Right atrium auricular region (tissue), 2 donors: ENCODE measurements at regions not wholly inside any gene's neighbourhood (a gene's known extent, or its start where the extent isn't known, plus 50 kb on each side); places are given as distances from the start of the nearest gene placed in this dataset.

ENCODE experiments used
- DNase-seq: peaks from one replicate; pipeline ENCODE4 v3.0.0-alpha.2; 2019; ENCODE audit warnings: low spot score
- H3K27ac ChIP-seq, 2 donors: fragments of 200-600 bp; sonication (generic); 1 replicate in 1 of 2; 2 replicates in 1 of 2; pipeline ENCODE4 v1.5.1; 2016 to 2019
- H3K27me3 ChIP-seq, 2 donors: fragments of 200-600 bp; sonication (generic); one replicate each; pipeline versions ENCODE4 v1.5.1 to v1.6.0; 2017 to 2019
- H3K36me3 ChIP-seq: fragments of 200-600 bp; sonication (generic); one replicate; pipeline ENCODE4 v1.5.1; 2016
- H3K4me1 ChIP-seq, 2 donors: fragments of 200-600 bp; sonication (generic); one replicate each; pipeline versions ENCODE4 v1.5.1 to v1.6.0; 2017 to 2019
- H3K4me3 ChIP-seq, 2 donors: fragments of 200-600 bp; sonication (generic); 1 replicate in 1 of 2; 2 replicates in 1 of 2; pipeline ENCODE4 v1.5.1; 2017 to 2019; ENCODE audit warnings: mild to moderate bottlenecking in 1 of 2, moderate library complexity in 1 of 2
- H3K9me3 ChIP-seq, 2 donors: fragments of 200-600 bp; sonication (generic); one replicate each; pipeline ENCODE4 v1.5.1; 2019
- CTCF ChIP-seq, 2 donors: fragments of 200-600 bp; sonication (generic); IDR thresholded peaks; one replicate each; pipeline ENCODE4 v1.5.1; 2019; ENCODE audit warnings: antibody characterized with exemption in 2 of 2

- no peak for DNase-seq
- Histone ChIP-seq H3K4me3 (no peak overlapping the region), H3K9me3 (no peaks in the 10 kb centered on the region), H3K36me3 (no peaks in the 10 kb centered on the region), H3K4me1 (no peaks in the 10 kb centered on the region), H3K27me3 (no peaks in the 10 kb centered on the region), H3K27ac (no peak overlapping the region)
- TF ChIP-seq CTCF (IDR thresholded peaks at IDR 0.05) = no peak
Observed at GRCh38 chr15:25557926-25558325, 119.1 kb upstream of the UBE3A start.

- Histone ChIP-seq H3K4me3 (no peak overlapping the region), H3K27ac (no peak overlapping the region), H3K4me1 (no peaks in the 10 kb centered on the region), H3K9me3 (no peaks in the 10 kb centered on the region), H3K27me3 (no peaks in the 10 kb centered on the region), H3K36me3 (no peaks in the 10 kb centered on the region)
- no peak for TF ChIP-seq CTCF (IDR thresholded peaks at IDR 0.05)
- no peak for DNase-seq
Observed at GRCh38 chr15:25556136-25556535, 117.3 kb upstream of the UBE3A start.

- DNase-seq = no peak
- no peak for TF ChIP-seq CTCF (IDR thresholded peaks at IDR 0.05)
- Histone ChIP-seq H3K27me3 (no peaks in the 10 kb centered on the region), H3K27ac (no peak overlapping the region), H3K4me3 (no peak overlapping the region), H3K9me3 (no peaks in the 10 kb centered on the region), H3K4me1 (no peaks in the 10 kb centered on the region), H3K36me3 (no peaks in the 10 kb centered on the region)
Observed at GRCh38 chr15:25554640-25555039, 115.8 kb upstream of the UBE3A start.

GRCh38 chr15:25548600-25548999, 109.8 kb upstream of the UBE3A start:
- no peak for DNase-seq
- Histone ChIP-seq H3K27ac (no peak overlapping the region), H3K9me3 (no peaks in the 10 kb centered on the region), H3K4me1 (peaks cover 0 to 3% of the 10 kb centered on the region in 2 donors), H3K36me3 (no peaks in the 10 kb centered on the region), H3K27me3 (no peaks in the 10 kb centered on the region), H3K4me3 (no peak overlapping the region)
- no peak for TF ChIP-seq CTCF (IDR thresholded peaks at IDR 0.05)

GRCh38 chr15:25545889-25546288, 107.1 kb upstream of the UBE3A start:
- H3K9me3 ChIP-seq = no peaks in the 10 kb centered on the region
- no peak overlapping the region for H3K27ac ChIP-seq
- H3K36me3 ChIP-seq = no peaks in the 10 kb centered on the region
- TF ChIP-seq CTCF (IDR thresholded peaks at IDR 0.05) = no peak
- no peaks in the 10 kb centered on the region for H3K27me3 ChIP-seq
- DNase-seq = no peak
- no peak overlapping the region for H3K4me3 ChIP-seq
- peaks cover 0 to 15% of the 10 kb centered on the region in 2 donors for H3K4me1 ChIP-seq

- no peak overlapping the region for H3K4me3 ChIP-seq
Observed at GRCh38 chr15:25545017-25545416, 106.2 kb upstream of the UBE3A start.

More at GRCh38 chr15:25545017-25545416, 106.2 kb upstream of the UBE3A start:
- Histone ChIP-seq H3K36me3 (no peaks in the 10 kb centered on the region), H3K27ac (no peak overlapping the region), H3K4me1 (peaks cover 0 to 15% of the 10 kb centered on the region in 2 donors), H3K9me3 (no peaks in the 10 kb centered on the region), H3K27me3 (no peaks in the 10 kb centered on the region)
- no peak for DNase-seq
- TF ChIP-seq CTCF (IDR thresholded peaks at IDR 0.05) = no peak
